Mesenchymal stem cell (in vitro differentiated cells and primary cell): ENCODE measurements at regions not wholly inside any gene's neighbourhood (a gene's known extent, or its start where the extent isn't known, plus 50 kb on each side); places are given as distances from the start of the nearest gene placed in this dataset.

Experiments
- DNase-seq: peaks from one replicate; pipeline ENCODE4 v3.0.0-alpha.2; 2013
- H2AFZ ChIP-seq: one replicate; pipeline ENCODE4 v1.6.1; 2013; ENCODE audit warnings: low read depth, mild to moderate bottlenecking, control low read depth, inconsistent platforms, low read length, moderate library complexity
- H2AK5ac ChIP-seq: 2 replicates; pipeline ENCODE4 v1.6.1; 2013; ENCODE audit warnings: low read length, moderate library complexity, mild to moderate bottlenecking, inconsistent platforms; ENCODE audit not compliant: severe bottlenecking
- H2BK120ac ChIP-seq: one replicate; pipeline ENCODE4 v1.6.1; 2013; ENCODE audit warnings: low read depth, mild to moderate bottlenecking, inconsistent platforms, low read length, moderate library complexity
- H2BK12ac ChIP-seq, 2 experiments: one replicate each; pipeline ENCODE4 v1.6.1; 2013; ENCODE audit warnings: inconsistent platforms in 2 of 2, low read length in 2 of 2, mild to moderate bottlenecking in 2 of 2, moderate library complexity in 2 of 2, control low read depth in 1 of 2
- H2BK15ac ChIP-seq: one replicate; pipeline ENCODE4 v1.6.1; 2013; ENCODE audit warnings: mild to moderate bottlenecking, low read depth, inconsistent platforms; ENCODE audit not compliant: poor library complexity, severe bottlenecking
- H2BK5ac ChIP-seq: 2 replicates; pipeline ENCODE4 v1.6.1; 2013; ENCODE audit warnings: low read depth, mild to moderate bottlenecking, low read length, control low read depth, inconsistent platforms; ENCODE audit not compliant: poor library complexity, severe bottlenecking
- H3K14ac ChIP-seq, 2 experiments: one replicate each; pipeline ENCODE4 v1.6.1; 2013; ENCODE audit warnings: inconsistent platforms in 2 of 2, low read length in 2 of 2, control low read depth in 1 of 2, mild to moderate bottlenecking in 1 of 2, moderate library complexity in 1 of 2
- H3K18ac ChIP-seq, 2 experiments: one replicate each; pipeline ENCODE4 v1.6.1; 2013; ENCODE audit warnings: inconsistent platforms in 2 of 2, low read length in 2 of 2, control low read depth in 1 of 2, low read depth in 1 of 2, mild to moderate bottlenecking in 1 of 2
- H3K23ac ChIP-seq, 2 experiments: one replicate each; pipeline ENCODE4 v1.6.1; 2013; ENCODE audit warnings: inconsistent platforms in 2 of 2, low read length in 2 of 2, mild to moderate bottlenecking in 2 of 2, moderate library complexity in 2 of 2, control low read depth in 1 of 2
- H3K27ac ChIP-seq: 2 replicates; pipeline ENCODE4 v1.5.1; 2013; ENCODE audit warnings: mild to moderate bottlenecking, moderate library complexity, low read length, control low read depth, inconsistent platforms; ENCODE audit not compliant: poor library complexity, severe bottlenecking
- H3K27me3 ChIP-seq, 2 experiments: 2 replicates each; pipeline versions ENCODE4 v1.6.1 to v1.7.0; 2013; ENCODE audit warnings: low read length in 2 of 2, mild to moderate bottlenecking in 2 of 2, moderate library complexity in 2 of 2, control low read depth in 1 of 2, inconsistent platforms in 1 of 2; ENCODE audit not compliant: control insufficient read depth in 1 of 2, insufficient read depth in 1 of 2
- H3K36me3 ChIP-seq, 2 experiments: 2 replicates each; pipeline versions ENCODE4 v1.6.1 to v1.7.0; 2013; ENCODE audit warnings: low read length in 2 of 2, control low read depth in 1 of 2, inconsistent platforms in 1 of 2, low read depth in 1 of 2, mild to moderate bottlenecking in 1 of 2; ENCODE audit not compliant: insufficient read depth in 2 of 2, control insufficient read depth in 1 of 2
- H3K4ac ChIP-seq, 2 experiments: one replicate each; pipeline ENCODE4 v1.6.1; 2013; ENCODE audit warnings: inconsistent platforms in 2 of 2, low read length in 2 of 2, mild to moderate bottlenecking in 2 of 2, moderate library complexity in 2 of 2, control low read depth in 1 of 2, low read depth in 1 of 2
- H3K4me1 ChIP-seq: 2 replicates; pipeline ENCODE4 v1.6.1; 2013; ENCODE audit warnings: low read depth, low read length, control low read depth; ENCODE audit not compliant: control insufficient read depth, insufficient read depth
- H3K4me2 ChIP-seq: 2 replicates; pipeline ENCODE4 v1.6.1; 2013; ENCODE audit warnings: low read length, mild to moderate bottlenecking, inconsistent platforms; ENCODE audit not compliant: poor library complexity, severe bottlenecking
- H3K4me3 ChIP-seq, 2 experiments: 2 replicates each; pipeline versions ENCODE4 v1.5.1 to v1.7.0; 2013; ENCODE audit warnings: low read length in 2 of 2, mild to moderate bottlenecking in 2 of 2, control low read depth in 1 of 2, low read depth in 1 of 2; ENCODE audit not compliant: insufficient read depth in 1 of 2
- H3K79me1 ChIP-seq: replicated peaks from 2 replicates; pipeline ENCODE4 v1.6.1; 2013; ENCODE audit warnings: mild to moderate bottlenecking, control low read depth, low read length, inconsistent platforms; ENCODE audit not compliant: poor library complexity, severe bottlenecking
- H3K9ac ChIP-seq: 2 replicates; pipeline ENCODE4 v1.7.0; 2013; ENCODE audit warnings: mild to moderate bottlenecking, low read length, moderate library complexity
- H3K9me3 ChIP-seq: 2 replicates; pipeline ENCODE4 v1.7.0; 2013; ENCODE audit warnings: mild to moderate bottlenecking, low read length; ENCODE audit not compliant: control insufficient read depth
- H4K8ac ChIP-seq: one replicate; pipeline ENCODE4 v1.6.1; 2013; ENCODE audit warnings: inconsistent platforms, mild to moderate bottlenecking, low read length, moderate library complexity
- H4K91ac ChIP-seq: one replicate; pipeline ENCODE4 v1.6.1; 2013; ENCODE audit warnings: mild to moderate bottlenecking, low read length, inconsistent platforms
- WGBS: methylation state at CpG from one replicate; pipeline ENCODE4 v1.1.7; 2013; ENCODE audit warnings: mixed read lengths; 5-methylcytosine and 5-hydroxymethylcytosine counted together

DNA sequence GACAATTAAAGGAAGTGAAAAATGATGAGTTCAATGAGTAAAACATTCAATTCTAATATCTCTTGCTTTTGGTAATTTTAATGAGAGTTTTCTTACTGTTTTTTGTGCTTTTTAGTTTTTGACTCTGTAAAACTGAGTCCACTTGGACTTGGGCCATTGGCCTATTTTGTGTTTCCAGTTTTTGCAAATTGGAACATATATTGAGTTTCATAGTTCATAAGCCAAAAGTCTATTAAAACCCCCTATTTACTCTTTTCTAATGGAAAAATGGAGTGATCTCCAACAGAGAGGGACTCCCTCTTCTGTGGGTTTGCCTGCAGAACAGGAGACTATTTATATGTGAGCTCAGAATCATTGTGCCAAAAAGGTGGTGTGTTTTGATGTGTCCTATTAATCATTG, 219.7 kb upstream of the SPRY2 start:
- H2AFZ ChIP-seq = no peak overlapping the region
- H3K9ac ChIP-seq = no peak overlapping the region
- no peaks in the 10 kb centered on the region for H3K36me3 ChIP-seq
- H2BK120ac ChIP-seq = no peak overlapping the region
- H3K4me1 ChIP-seq = peaks cover 2% of the 10 kb centered on the region
- H3K18ac ChIP-seq = no peak overlapping the region
- H3K4me3 ChIP-seq = no peak overlapping the region
- H3K27me3 ChIP-seq = no peaks in the 10 kb centered on the region
- no peaks in the 10 kb centered on the region for H3K9me3 ChIP-seq
- H2BK12ac ChIP-seq = no peak overlapping the region
- H3K79me1 ChIP-seq = no peaks in the 10 kb centered on the region
- no peak overlapping the region for H3K23ac ChIP-seq
- no peak overlapping the region for H2AK5ac ChIP-seq
- no peak overlapping the region for H3K4ac ChIP-seq
- no peak overlapping the region for H2BK15ac ChIP-seq
- no peak overlapping the region for H4K8ac ChIP-seq
- H3K27ac ChIP-seq = no peak overlapping the region
- no peak overlapping the region for H3K4me2 ChIP-seq
- no peak overlapping the region for H3K14ac ChIP-seq
- no peak for DNase-seq
- H4K91ac ChIP-seq = no peak overlapping the region
- no peak overlapping the region for H2BK5ac ChIP-seq

DNA sequence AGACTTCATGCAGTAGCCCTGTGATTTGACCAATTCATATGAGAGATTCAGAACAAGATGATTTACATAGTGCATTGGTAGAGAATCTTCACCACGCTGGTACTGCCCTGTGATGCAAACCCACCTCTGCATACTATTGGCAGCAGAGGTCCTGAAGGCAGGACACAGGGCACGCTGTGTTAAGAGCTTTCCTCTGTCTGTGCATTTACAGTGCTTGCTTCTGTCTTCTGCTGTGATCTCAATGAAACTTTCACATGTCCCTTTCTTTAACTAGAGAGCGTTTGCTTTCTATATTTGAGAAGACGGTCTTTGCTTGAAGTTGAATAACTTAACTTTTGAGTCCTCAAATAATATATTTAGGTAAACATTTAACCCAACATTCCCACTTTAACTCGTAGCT, 219.0 kb upstream of the SPRY2 start:
- WGBS = 90% methylated on average over 2 of the region's 5 CpGs
- Histone ChIP-seq H2BK15ac (no peak overlapping the region), H2AK5ac (no peak overlapping the region), H3K23ac (no peak overlapping the region), H3K9me3 (no peaks in the 10 kb centered on the region), H3K4me3 (no peak overlapping the region), H3K14ac (no peak overlapping the region), H3K27me3 (no peaks in the 10 kb centered on the region), H3K4me1 (peaks cover 2% of the 10 kb centered on the region), H2BK12ac (no peak overlapping the region), H3K18ac (no peak overlapping the region), H4K8ac (no peak overlapping the region), H4K91ac (no peak overlapping the region), H3K79me1 (no peaks in the 10 kb centered on the region), H3K4me2 (no peak overlapping the region), H2BK5ac (no peak overlapping the region), H3K9ac (no peak overlapping the region), H3K27ac (no peak overlapping the region), H2AFZ (no peak overlapping the region), H3K36me3 (no peaks in the 10 kb centered on the region), H3K4ac (no peak overlapping the region), H2BK120ac (no peak overlapping the region)
- no peak for DNase-seq

DNA sequence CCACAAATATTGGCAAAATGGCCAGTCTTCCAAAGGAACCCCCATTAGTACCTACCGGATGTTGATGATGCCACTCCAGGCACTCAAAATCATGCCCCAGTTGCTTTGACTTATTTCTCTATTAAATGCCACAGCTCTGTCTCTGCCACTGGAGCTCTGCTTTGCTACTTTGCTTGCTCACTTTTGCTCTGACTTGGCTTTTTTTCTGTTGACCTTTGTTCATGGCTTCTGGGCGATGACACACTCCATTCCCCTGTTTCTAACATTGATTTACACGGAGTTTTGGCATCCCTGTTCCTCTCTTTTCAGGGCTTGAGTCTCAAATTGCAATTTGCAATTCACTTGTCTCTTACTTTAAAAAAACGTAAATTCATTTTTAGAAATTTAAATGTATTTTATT, 217.1 kb upstream of the SPRY2 start:
- peak; percentile 15 for DNase-seq
- Histone ChIP-seq H3K9ac (peak overlapping the region; percentile 58), H3K79me1 (no peaks in the 10 kb centered on the region), H2BK120ac (no peak overlapping the region), H2BK5ac (no peak overlapping the region), H3K4me3 (peak overlapping the region in 1 of 2 experiments; percentile 39), H3K4me1 (peaks cover 2% of the 10 kb centered on the region), H2BK15ac (no peak overlapping the region), H3K18ac (no peak overlapping the region), H2AK5ac (no peak overlapping the region), H3K27ac (no peak overlapping the region), H4K91ac (no peak overlapping the region), H3K23ac (no peak overlapping the region), H3K14ac (no peak overlapping the region), H3K27me3 (no peaks in the 10 kb centered on the region), H2BK12ac (no peak overlapping the region), H3K36me3 (no peaks in the 10 kb centered on the region), H4K8ac (no peak overlapping the region), H2AFZ (no peak overlapping the region), H3K4ac (no peak overlapping the region), H3K4me2 (no peak overlapping the region), H3K9me3 (no peaks in the 10 kb centered on the region)
- WGBS = 79% methylated on average over 2 of the region's 4 CpGs

DNA sequence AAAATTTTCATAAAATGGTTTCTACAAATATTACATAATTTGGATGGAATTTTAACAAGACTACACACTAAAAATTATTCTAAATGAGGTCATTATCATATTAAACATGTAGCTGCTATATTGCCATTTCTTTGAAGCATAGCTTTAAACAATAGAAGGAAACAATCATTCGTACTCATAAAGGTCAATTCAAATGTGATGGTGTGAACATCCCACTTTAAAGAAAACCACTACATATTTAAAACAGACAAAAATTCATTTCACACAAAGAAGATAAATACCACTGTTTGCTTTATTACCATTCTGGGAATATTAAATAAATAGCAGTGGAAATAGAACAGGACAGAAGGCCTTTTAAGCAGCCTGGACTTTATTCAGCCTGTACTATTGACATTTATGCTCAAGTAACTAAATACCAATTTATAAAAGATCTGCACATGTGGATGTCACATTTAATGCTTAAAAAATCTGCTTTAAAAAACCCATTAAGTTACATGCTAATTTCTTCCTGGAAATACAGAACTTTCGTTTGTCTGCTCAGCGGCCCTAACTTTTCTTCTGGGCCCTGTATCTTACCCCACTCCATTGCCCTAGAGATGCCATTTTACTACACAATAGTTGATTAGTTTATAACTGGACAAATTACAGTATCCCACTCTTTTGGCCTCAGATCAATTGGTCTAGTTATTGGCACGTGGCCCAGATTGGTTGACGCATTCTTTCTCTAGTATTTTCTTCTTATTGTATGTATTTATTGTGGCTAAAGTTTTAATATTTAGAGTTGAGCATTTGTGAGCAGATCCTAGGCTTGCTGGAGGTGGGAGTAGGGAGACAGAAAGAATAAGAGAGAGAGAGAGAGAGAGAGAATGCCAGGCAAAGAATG, 215.1 kb upstream of the SPRY2 start:
- no peak overlapping the region for H4K91ac ChIP-seq
- H3K9me3 ChIP-seq = no peaks in the 10 kb centered on the region
- no peak overlapping the region for H3K4me2 ChIP-seq
- no peaks in the 10 kb centered on the region for H3K36me3 ChIP-seq
- H3K9ac ChIP-seq = no peak overlapping the region
- H3K27me3 ChIP-seq = no peaks in the 10 kb centered on the region
- H3K4ac ChIP-seq = no peak overlapping the region
- H3K79me1 ChIP-seq = no peaks in the 10 kb centered on the region
- no peak overlapping the region for H2AK5ac ChIP-seq
- H3K4me1 ChIP-seq = peaks cover 2% of the 10 kb centered on the region
- no peak overlapping the region for H3K14ac ChIP-seq
- H3K4me3 ChIP-seq = no peak overlapping the region
- WGBS = 68% methylated on average over 5 of the region's 5 CpGs
- H2BK12ac ChIP-seq = no peak overlapping the region
- H2BK15ac ChIP-seq = no peak overlapping the region
- no peak overlapping the region for H2BK5ac ChIP-seq
- no peak overlapping the region for H3K18ac ChIP-seq
- H3K23ac ChIP-seq = no peak overlapping the region
- DNase-seq = no peak
- no peak overlapping the region for H2BK120ac ChIP-seq
- H4K8ac ChIP-seq = no peak overlapping the region
- no peak overlapping the region for H2AFZ ChIP-seq
- H3K27ac ChIP-seq = no peak overlapping the region
